ENCODE measurements at regions not wholly inside any gene's neighbourhood (a gene's known extent, or its start where the extent isn't known, plus 50 kb on each side); places are given as distances from the start of the nearest gene placed in this dataset.
A peak's percentile ranks its signal among the peaks of the same experiment; 100 is the strongest.
"Not testable (repeated sequence)": the region's sequence is repeated elsewhere in the genome, so short reads cannot be mapped to it uniquely, and the experiment has no call there.

DNA sequence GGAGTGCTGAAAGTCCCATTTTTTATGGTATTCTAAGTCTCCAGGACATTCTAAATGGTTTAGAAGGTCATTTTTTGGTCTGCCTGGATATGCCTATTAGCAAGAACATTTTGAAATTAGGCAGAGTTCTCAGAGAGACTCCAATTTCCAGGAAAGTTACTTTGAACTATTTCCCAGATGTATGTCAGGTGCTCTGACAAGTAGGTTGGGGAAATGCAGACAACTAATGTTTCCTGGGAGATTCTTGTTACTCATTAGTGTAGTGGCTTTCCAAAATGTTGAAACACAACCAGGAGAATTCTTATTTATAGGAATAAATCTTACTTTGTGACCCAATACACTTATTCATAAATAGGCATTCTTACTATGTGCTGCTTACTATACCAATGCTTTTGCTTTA lies 268.4 kb downstream of the ZNF37A start:
- DNase-seq (ENCODE audit: low read depth), result not testable (repeated sequence)

DNA sequence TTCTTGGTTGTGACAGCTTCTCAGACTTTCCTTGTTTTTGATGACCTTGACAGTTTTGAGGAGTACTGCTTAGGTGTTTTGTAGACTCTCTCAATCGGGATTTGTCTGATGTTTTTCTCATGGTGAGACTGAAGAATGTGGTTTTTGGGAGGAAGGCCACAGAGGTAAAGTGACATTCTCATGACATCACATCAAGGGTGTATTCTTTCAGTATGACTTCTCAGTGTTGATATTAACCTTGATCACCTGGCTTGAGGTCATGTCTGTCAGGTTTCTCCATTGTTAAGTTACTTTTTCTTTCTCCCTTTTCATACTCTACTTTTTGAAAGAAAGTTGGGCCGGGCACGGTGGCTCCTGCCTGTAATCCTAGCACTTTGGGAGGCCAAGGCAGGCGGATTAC lies 269.9 kb downstream of the ZNF37A start:
- DNase-seq (ENCODE audit: low read depth), result not testable (repeated sequence)

- not testable (repeated sequence) for DNase-seq (ENCODE audit: low read depth)
Measured at GRCh38 chr10:38365917-38366316, 271.8 kb downstream of the ZNF37A start.

GRCh38 chr10:38383800-38384199 lies 289.7 kb downstream of the ZNF37A start:
- DNase-seq (ENCODE audit: low read depth), result not testable (repeated sequence)

- DNase-seq (ENCODE audit: low read depth), result not testable (repeated sequence)
Measured at GRCh38 chr10:38386869-38387268, 292.7 kb downstream of the ZNF37A start.

DNA sequence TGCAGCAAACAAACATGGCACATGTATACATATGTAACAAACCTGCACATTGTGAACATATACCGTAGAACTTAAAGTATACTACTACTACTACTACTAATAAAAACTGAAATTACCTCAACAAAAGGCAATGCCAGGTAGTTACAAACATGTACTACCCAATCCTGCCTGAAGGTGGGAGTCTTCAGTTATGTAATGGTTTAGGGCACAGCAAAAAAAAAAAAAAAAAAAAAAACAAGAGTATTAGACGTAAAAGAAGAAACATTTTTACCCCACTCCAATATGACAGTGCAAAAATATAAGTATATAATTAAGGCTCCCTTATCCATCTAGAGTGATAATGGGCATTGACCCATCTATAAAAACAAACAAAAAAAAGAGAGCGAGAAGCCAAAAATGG lies 296.6 kb downstream of the ZNF37A start:
- DNase-seq (ENCODE audit: low read depth), result not testable (repeated sequence)

GRCh38 chr10:38395465-38395864 lies 301.3 kb downstream of the ZNF37A start:
- DNase-seq (ENCODE audit: low read depth), result not testable (repeated sequence)

DNA sequence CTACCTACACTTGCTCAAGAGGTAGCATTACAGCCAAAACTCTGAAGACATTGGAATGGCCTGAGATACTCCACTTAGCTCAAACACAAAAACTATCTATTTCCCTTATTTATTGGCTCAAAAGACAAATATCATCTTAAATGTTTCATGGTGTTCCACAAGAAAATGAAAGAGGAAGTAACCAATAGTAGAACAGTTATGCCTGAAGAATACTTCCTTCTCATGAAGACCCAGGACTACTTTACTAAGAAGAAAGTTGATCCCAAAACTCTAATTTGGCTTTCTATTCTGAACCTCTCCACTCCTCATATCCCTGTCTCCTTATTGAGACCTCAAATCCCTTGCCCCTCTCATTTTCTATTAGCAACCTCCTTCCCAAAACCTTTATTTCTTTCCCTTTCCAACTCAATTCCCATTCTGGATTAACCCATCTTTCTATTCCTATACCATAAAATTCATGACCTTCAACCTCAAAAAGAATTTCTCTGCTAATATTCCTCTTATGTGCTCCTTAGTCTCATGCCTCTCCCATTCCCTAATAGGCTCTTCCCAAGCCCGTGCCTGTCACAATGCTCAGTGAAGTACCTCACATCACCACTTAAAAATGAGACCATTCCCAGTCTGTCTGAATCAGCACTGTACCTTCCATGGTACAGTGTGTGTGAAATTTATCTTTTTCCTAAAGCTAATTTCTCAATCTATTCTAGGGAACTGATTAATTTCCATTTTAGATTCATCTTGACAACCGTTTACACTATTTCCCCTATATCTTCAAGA lies 302.2 kb downstream of the ZNF37A start:
- DNase-seq (ENCODE audit: low read depth), result not testable (repeated sequence)

- not testable (repeated sequence) for DNase-seq (ENCODE audit: low read depth)
Measured at GRCh38 chr10:38401565-38401964, 307.4 kb downstream of the ZNF37A start.

DNA sequence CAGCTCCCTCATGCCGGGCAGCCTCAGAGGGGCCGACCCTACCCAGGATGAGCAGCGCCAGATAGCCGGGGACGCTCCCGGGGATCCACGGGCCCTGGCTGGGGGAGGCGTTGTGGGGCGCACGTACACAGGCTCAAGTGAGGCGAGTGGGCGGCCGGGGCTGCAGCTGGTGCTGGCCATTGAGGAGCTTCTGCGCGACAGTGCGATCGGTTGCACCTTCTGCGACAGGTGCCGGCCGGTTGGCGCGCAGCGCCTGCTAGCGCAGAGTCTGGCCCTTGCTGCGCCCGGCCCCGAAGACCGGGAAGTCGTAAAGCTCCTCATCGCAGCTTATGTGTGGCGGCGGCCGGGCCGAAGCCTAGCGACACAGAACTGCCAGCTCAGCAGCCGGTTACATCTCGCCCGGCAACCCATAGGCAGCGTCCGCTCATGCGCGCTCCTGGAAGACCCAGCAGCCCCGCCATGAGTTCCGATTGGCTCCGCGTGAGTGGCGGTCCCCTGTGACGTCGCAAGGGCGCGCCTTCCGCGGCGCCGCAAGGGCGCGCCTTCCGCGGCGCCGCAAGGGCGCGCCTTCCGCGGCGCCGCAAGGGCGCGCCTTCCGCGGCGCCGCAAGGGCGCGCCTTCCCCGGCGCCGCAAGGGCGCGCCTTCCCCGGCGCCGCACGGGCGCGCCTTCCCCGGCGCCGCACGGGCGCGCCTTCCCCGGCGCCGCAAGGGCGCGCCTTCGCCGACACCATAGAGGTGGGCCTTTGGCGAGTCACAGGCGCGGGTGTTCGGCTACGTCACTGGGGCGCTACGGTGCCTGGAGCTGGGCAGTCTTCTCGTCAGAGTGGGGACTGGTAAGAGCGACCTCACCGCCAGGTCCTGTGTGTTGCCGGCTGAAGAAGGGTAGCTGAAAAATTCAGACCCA lies 308.6 kb downstream of the ZNF37A start:
- peak; percentile 81 for DNase-seq (ENCODE audit: low read depth)

DNA sequence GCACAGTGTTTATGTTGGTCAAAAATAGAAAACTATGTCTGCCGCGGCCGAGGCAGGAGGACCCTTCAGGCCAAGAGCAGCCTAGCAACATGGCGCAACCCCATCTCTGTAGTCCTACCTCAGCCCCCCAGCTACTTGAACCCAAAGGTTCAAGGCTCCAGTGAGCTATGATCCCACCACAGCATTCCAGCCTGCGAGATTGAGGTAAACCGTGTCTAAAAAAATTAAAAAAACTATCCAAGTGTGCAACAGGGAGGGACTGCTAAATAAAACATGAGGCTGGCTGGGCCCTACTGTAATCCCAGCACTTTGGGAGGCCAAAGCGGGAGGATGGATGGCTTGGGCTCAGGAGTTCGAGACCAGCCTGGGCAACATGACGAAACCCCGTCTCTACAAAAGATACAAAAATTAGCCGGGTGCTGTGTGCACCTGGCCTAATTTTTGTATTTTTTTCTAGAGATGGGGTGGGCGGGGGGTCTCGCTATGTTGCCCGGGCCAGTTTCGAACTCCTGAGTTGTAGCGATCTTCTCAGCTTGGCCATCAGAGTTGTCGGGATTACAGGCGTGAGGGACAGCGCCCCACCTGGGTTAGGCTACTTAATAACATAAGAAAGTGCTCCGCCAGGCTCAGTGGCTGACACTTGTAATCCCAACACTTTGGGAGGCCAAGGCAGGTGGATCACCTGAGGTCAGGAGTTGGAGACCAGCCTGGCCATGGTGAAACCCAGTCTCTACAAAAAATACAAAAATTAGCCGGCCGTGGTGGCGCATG lies 309.4 kb downstream of the ZNF37A start:
- DNase-seq (ENCODE audit: low read depth), result not testable (repeated sequence)

- not testable (repeated sequence) for DNase-seq (ENCODE audit: low read depth)
Measured at GRCh38 chr10:38423634-38424033, 329.5 kb downstream of the ZNF37A start.

DNA sequence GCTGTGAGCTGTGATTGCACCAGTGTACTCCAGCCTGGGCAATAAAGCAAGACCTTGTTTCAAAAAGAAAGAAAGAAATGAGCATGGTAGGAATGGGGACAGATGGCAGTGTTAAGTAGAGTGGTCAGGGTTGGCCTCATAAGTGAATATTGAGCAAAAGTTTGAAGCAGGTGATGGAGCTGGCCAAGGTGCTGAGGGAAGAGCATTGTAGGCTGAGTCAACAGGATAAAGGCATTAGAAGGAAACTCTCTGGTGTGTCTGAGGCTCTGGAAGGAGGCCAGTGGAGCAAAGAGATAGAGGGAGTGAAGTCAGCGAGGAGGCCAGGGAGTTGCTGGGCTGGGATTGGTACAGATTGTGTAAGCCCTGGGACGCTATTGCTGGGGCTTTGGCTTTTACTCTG lies 336.1 kb downstream of the ZNF37A start:
- not testable (repeated sequence) for DNase-seq (ENCODE audit: low read depth)

- not testable (repeated sequence) for DNase-seq (ENCODE audit: low read depth)
Measured at GRCh38 chr10:38437359-38437758, 343.2 kb downstream of the ZNF37A start.

DNA sequence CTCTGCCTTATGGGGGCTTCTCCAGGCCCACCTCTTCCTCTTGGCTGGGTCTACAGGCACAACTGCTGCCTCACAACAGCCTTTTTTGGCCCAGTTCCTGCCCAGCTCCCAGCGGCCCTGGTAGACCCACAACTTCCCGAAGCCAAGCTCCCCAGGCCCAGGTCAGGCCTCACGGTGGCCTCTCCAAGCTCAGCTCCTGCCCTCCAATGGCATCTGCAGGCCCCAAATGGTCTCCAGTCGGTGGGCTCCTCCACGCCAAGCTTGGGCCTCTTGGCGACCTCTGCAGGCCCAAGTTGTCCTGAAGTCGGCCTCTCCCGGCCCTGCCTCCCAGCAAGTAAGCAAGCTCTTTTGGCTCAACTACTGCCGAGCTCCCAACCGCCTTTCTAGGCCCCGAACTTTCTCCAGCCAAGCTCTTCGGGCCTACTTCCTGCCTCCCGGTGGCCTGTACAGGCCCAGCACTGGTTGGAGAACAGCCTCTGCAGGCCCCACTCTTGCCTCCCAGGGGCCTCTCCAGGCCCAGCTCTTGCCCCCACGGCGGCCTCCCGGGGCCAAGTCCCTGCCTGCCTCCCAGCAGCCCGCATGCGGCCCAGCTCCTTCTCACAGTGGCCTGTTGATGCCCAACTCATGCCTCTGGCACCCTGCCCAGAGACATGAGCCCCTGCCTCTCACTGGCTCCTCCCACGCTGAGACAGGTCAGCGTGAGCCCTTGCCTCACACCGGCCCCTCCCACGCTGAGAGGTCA lies 354.6 kb downstream of the ZNF37A start:
- DNase-seq (ENCODE audit: low read depth), result not testable (repeated sequence)

GRCh38 chr10:38449618-38450017 lies 355.5 kb downstream of the ZNF37A start:
- DNase-seq (ENCODE audit: low read depth), result not testable (repeated sequence)

- not testable (repeated sequence) for DNase-seq (ENCODE audit: low read depth)
Measured at GRCh38 chr10:38450372-38451057, 356.4 kb downstream of the ZNF37A start.

GRCh38 chr10:38451306-38451967 lies 357.3 kb downstream of the ZNF37A start:
- DNase-seq (ENCODE audit: low read depth), result not testable (repeated sequence)

All from stimulated activated CD8-positive, alpha-beta memory T cell treated with anti-CD3 and anti-CD28 coated beads, Interleukin-12 subunit alpha, Interleukin-12 subunit beta, amount 100 ng/mL, for 1 hour (primary cell).